ENCODE measurements at regions not wholly inside any gene's neighbourhood (a gene's known extent, or its start where the extent isn't known, plus 50 kb on each side); places are given as distances from the start of the nearest gene placed in this dataset.

DNA sequence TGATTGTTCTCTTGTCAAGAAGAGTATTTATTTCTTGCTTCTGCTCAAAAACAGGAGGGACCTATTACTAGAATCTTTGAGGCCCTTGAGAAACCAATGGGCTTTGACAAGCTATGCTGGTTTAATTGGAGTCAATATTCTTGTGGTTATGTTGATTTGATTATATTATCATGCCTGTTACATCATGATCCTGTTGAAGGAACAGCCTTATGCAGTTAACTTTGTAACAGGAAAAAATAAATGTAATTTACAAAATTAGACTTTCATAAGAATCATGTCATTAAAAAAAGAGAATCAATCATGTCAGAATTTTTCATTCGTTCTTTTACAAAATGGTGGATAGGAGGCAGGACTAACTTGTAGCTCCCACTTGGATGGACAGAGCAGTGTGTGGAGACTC, 386.1 kb upstream of the DDI1 start:
- POLR2A ChIA-PET = no interaction called here

GRCh38 chr11:103651341-103651998, 385.0 kb upstream of the DDI1 start:
- TF ChIP-seq, protein P1, sequence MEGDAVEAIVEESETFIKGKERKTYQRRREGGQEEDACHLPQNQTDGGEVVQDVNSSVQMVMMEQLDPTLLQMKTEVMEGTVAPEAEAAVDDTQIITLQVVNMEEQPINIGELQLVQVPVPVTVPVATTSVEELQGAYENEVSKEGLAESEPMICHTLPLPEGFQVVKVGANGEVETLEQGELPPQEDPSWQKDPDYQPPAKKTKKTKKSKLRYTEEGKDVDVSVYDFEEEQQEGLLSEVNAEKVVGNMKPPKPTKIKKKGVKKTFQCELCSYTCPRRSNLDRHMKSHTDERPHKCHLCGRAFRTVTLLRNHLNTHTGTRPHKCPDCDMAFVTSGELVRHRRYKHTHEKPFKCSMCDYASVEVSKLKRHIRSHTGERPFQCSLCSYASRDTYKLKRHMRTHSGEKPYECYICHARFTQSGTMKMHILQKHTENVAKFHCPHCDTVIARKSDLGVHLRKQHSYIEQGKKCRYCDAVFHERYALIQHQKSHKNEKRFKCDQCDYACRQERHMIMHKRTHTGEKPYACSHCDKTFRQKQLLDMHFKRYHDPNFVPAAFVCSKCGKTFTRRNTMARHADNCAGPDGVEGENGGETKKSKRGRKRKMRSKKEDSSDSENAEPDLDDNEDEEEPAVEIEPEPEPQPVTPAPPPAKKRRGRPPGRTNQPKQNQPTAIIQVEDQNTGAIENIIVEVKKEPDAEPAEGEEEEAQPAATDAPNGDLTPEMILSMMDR (IDR thresholded peaks at IDR 0.05; ENCODE audit: extremely low read depth in 1 of 2, insufficient read depth in 1 of 2, low read depth in 1 of 2, low read length in 2 of 2) = no peak
- TF ChIP-seq JUN (IDR thresholded peaks at IDR 0.05; ENCODE audit: borderline replicate concordance, insufficient read depth, insufficient read length, low read depth) (no peak), EZH2 (IDR thresholded peaks at IDR 0.05; ENCODE audit: borderline replicate concordance, low read depth, low read length, severe bottlenecking) (no peak), GATA2 (IDR thresholded peaks at IDR 0.05; ENCODE audit: insufficient read depth, insufficient read length, low read depth, low read length) (no peak), FOS (IDR thresholded peaks at IDR 0.05; ENCODE audit: borderline replicate concordance, insufficient read depth, low read length) (no peak), POLR2A (IDR thresholded peaks at IDR 0.05; ENCODE audit: low read depth, low read length) (no peak), POLR2AphosphoS5 (IDR thresholded peaks at IDR 0.05; ENCODE audit: insufficient read depth, low read depth, low read length) (no peak), MYC (IDR thresholded peaks at IDR 0.05; ENCODE audit: low read depth, low read length) (no peak)
- TF ChIP-seq, protein P2, sequence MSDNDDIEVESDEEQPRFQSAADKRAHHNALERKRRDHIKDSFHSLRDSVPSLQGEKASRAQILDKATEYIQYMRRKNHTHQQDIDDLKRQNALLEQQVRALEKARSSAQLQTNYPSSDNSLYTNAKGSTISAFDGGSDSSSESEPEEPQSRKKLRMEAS (IDR thresholded peaks at IDR 0.05; ENCODE audit: insufficient read depth, insufficient read length) = no peak
- Histone ChIP-seq H3K4me3 (replicated peaks in 1 of 3; ENCODE audit: insufficient read depth in 1 of 3, low read depth in 1 of 3, low read length in 3 of 3) (no peak overlapping the region), H3K27me3 (ENCODE audit: control insufficient read depth in 2 of 2, insufficient read depth in 2 of 2, low read length in 2 of 2) (no peaks in the 10 kb centered on the region), H3K79me2 (ENCODE audit: control insufficient read depth, insufficient read depth, low read length) (no peaks in the 10 kb centered on the region), H3K9ac (replicated peaks; ENCODE audit: extremely low read depth, insufficient read depth, low read length) (no peak overlapping the region), H3K27ac (ENCODE audit: insufficient read depth, low read depth, low read length) (no peak overlapping the region), H3K9me3 (replicated peaks; ENCODE audit: control insufficient read depth, insufficient read depth, low read length) (no peaks in the 10 kb centered on the region), H3K4me2 (ENCODE audit: insufficient read depth, low read length) (no peak overlapping the region), H4K20me1 (replicated peaks; ENCODE audit: control insufficient read depth, extremely low read depth, insufficient read depth, low read length) (no peaks in the 10 kb centered on the region), H3K36me3 (ENCODE audit: control insufficient read depth in 2 of 2, extremely low read depth in 1 of 2, insufficient read depth in 2 of 2, low read length in 2 of 2) (no peaks in the 10 kb centered on the region), H3K4me1 (ENCODE audit: control insufficient read depth, extremely low read depth, insufficient read depth, low read length) (no peaks in the 10 kb centered on the region), H3K9me1 (replicated peaks; ENCODE audit: control insufficient read depth, extremely low read depth, insufficient read depth, low read length) (no peaks in the 10 kb centered on the region), H2AFZ (ENCODE audit: low read depth, low read length) (no peak overlapping the region)
- POLR2A ChIA-PET = no interaction called here
- dilution Hi-C loops (cut with MboI; ENCODE audit: extremely low pct_ligation_motif_present, low sequenced_read_pairs) (no loop called here), intact Hi-C loops (cut with micrococcal nuclease) (no loop called here)
- DNase-seq (ENCODE audit: low read depth, low spot score) (no peak), FAIRE-seq (no peak)
- CTCF ChIA-PET = interaction anchor here (1.2 kb wide), 1 partner anchor 29 kb away, joined by 3 read pairs; no protein-coding TSS in a partner anchor
- no TSS peak for BruUV-seq (replicated peaks)

More for the DNA sequence above, 386.1 kb upstream of the DDI1 start:
- H3K9me3 ChIP-seq (replicated peaks; ENCODE audit: control insufficient read depth, insufficient read depth, low read length) = no peaks in the 10 kb centered on the region
- H3K9ac ChIP-seq (replicated peaks; ENCODE audit: extremely low read depth, insufficient read depth, low read length) = no peak overlapping the region
- no peak for FAIRE-seq
- no peak overlapping the region for H2AFZ ChIP-seq (ENCODE audit: low read depth, low read length)
- no TSS peak for BruUV-seq (replicated peaks)
- H4K20me1 ChIP-seq (replicated peaks; ENCODE audit: control insufficient read depth, extremely low read depth, insufficient read depth, low read length) = no peaks in the 10 kb centered on the region
- H3K27me3 ChIP-seq (ENCODE audit: control insufficient read depth in 2 of 2, insufficient read depth in 2 of 2, low read length in 2 of 2) = no peaks in the 10 kb centered on the region
- no peak overlapping the region for H3K4me2 ChIP-seq (ENCODE audit: insufficient read depth, low read length)
- CTCF ChIA-PET = no interaction called here
- no peaks in the 10 kb centered on the region for H3K9me1 ChIP-seq (replicated peaks; ENCODE audit: control insufficient read depth, extremely low read depth, insufficient read depth, low read length)
- TF ChIP-seq EZH2 (IDR thresholded peaks at IDR 0.05; ENCODE audit: borderline replicate concordance, low read depth, low read length, severe bottlenecking) (no peak), POLR2AphosphoS5 (IDR thresholded peaks at IDR 0.05; ENCODE audit: insufficient read depth, low read depth, low read length) (no peak), POLR2A (IDR thresholded peaks at IDR 0.05; ENCODE audit: low read depth, low read length) (no peak), MYC (IDR thresholded peaks at IDR 0.05; ENCODE audit: low read depth, low read length) (no peak), FOS (IDR thresholded peaks at IDR 0.05; ENCODE audit: borderline replicate concordance, insufficient read depth, low read length) (no peak), GATA2 (IDR thresholded peaks at IDR 0.05; ENCODE audit: insufficient read depth, insufficient read length, low read depth, low read length) (no peak)
- TF ChIP-seq, protein P1 (IDR thresholded peaks at IDR 0.05; ENCODE audit: extremely low read depth in 1 of 2, insufficient read depth in 1 of 2, low read depth in 1 of 2, low read length in 2 of 2) = no peak
- H3K36me3 ChIP-seq (ENCODE audit: control insufficient read depth in 2 of 2, extremely low read depth in 1 of 2, insufficient read depth in 2 of 2, low read length in 2 of 2) = no peaks in the 10 kb centered on the region
- H3K4me1 ChIP-seq (ENCODE audit: control insufficient read depth, extremely low read depth, insufficient read depth, low read length) = no peaks in the 10 kb centered on the region
- H3K79me2 ChIP-seq (ENCODE audit: control insufficient read depth, insufficient read depth, low read length) = no peaks in the 10 kb centered on the region
- no peak for DNase-seq (ENCODE audit: low read depth, low spot score)
- no peak overlapping the region for H3K27ac ChIP-seq (ENCODE audit: insufficient read depth, low read depth, low read length)
- intact Hi-C loops (cut with micrococcal nuclease) = no loop called here
- dilution Hi-C loops (cut with MboI; ENCODE audit: extremely low pct_ligation_motif_present, low sequenced_read_pairs) = no loop called here
- no peak overlapping the region for H3K4me3 ChIP-seq (replicated peaks in 1 of 3; ENCODE audit: insufficient read depth in 1 of 3, low read depth in 1 of 3, low read length in 3 of 3)
